Heart right ventricle (tissue), 16 donors: ENCODE measurements at regions not wholly inside any gene's neighbourhood (a gene's known extent, or its start where the extent isn't known, plus 50 kb on each side); places are given as distances from the start of the nearest gene placed in this dataset.

Experiments
- ATAC-seq, 8 donors: fragments of 200-7000 bp; cut with Tn5 transposase; one replicate each; pipeline ENCODE4 v1.9.1; 2020; ENCODE audit warnings: mild to moderate bottlenecking in 8 of 8, moderate library complexity in 8 of 8, moderate number of reproducible peaks in 1 of 8
- DNase-seq, 2 donors: peaks; one replicate each; pipeline ENCODE4 v3.0.0-alpha.2; 2020
- H3K27ac ChIP-seq, 10 donors: fragments of 200-600 bp; sonication (generic) in 2 of 10; one replicate each; pipeline versions ENCODE4 v1.5.0 to v1.8.0; 2020 to 2022; ENCODE audit warnings: mild to moderate bottlenecking in 3 of 10
- H3K27me3 ChIP-seq, 7 donors: fragments of 200-600 bp; one replicate each; pipeline ENCODE4 v1.8.0; 2021 to 2022; ENCODE audit warnings: mild to moderate bottlenecking in 2 of 7
- H3K36me3 ChIP-seq, 9 donors: fragments of 200-600 bp; sonication (generic) in 1 of 9; one replicate each; pipeline versions ENCODE4 v1.5.0 to v1.8.0; 2020 to 2022; ENCODE audit warnings: mild to moderate bottlenecking in 2 of 9
- H3K4me1 ChIP-seq, 9 donors: fragments of 200-600 bp; sonication (generic) in 1 of 9; one replicate each; pipeline versions ENCODE4 v1.5.0 to v1.8.0; 2020 to 2022; ENCODE audit warnings: mild to moderate bottlenecking in 4 of 9
- H3K4me3 ChIP-seq, 10 donors: fragments of 200-600 bp; sonication (generic) in 2 of 10; one replicate each; pipeline versions ENCODE4 v1.5.0 to v1.8.0; 2020 to 2022; ENCODE audit warnings: mild to moderate bottlenecking in 7 of 10, moderate library complexity in 2 of 10
- H3K9me3 ChIP-seq, 11 donors: fragments of 200-600 bp in 10 of 11; sonication (generic) in 2 of 11; one replicate each; pipeline versions ENCODE4 v1.5.0 to v1.8.0; 2013 to 2022; ENCODE audit warnings: mild to moderate bottlenecking in 2 of 11, control low read depth in 1 of 11, moderate library complexity in 1 of 11
- CTCF ChIP-seq, 9 donors: fragments of 200-600 bp; sonication (generic) in 2 of 9; IDR thresholded peaks; one replicate each; pipeline versions ENCODE4 v1.5.0 to v1.8.0; 2021 to 2022; ENCODE audit warnings: antibody characterized with exemption in 9 of 9, mild to moderate bottlenecking in 5 of 9, moderate library complexity in 1 of 9
- WGBS, 2 donors: extraction: QIAGEN DNeasy Blood & Tissue Kit; methylation state at CpG; one replicate each; pipeline ENCODE4 v1.1.7; 2013; ENCODE audit warnings: inconsistent platforms in 1 of 2; 5-methylcytosine and 5-hydroxymethylcytosine counted together
- intact Hi-C, 10 donors: fragments of 100-400 bp; cut with DNase I; formaldehyde crosslinking; loops; one replicate each; pipeline versions ENCODE4 v1.11.1 to v1.14.2; 2022
- donor health status: Arrhythmogenic right ventricular cardiomyopathy.
- donor health status: ischemic (EF 13 %, LVEDD 7.1; RV severe dilation, severe dysfunction).
- donor health status: healthy with polysubstance abuse.
- donor health status: DM: no; HTN: yes; CAD: no.
- donor health status: DM: no; HTN: no; CAD: no.
- donor health status: ischemic (EF 25% LVEDD 6.9; RV normal size, moderate dysfunction).
- donor health status: ischemic (EF 25% LVEDD 5.7; RV mildly dilated, moderate dysfunction).
- donor health status: healthy.
- donor health status: DM: yes; HTN: yes; CAD: no.
- donor health status: Ischemic cardiomyopathy.
- donor health status: ischemic (EF 35%, LVEDD 5.7; RV mildly dilated, moderate dysfunction).
- donor health status: nonischemic (EF 11% LVEDD 7.7; RV severe dilation, severe dysfunction).
- donor health status: DM: yes; HTN: yes; CAD: no.
- donor health status: PGD.
- donor health status: ischemic (EF 29% LVEDD 5.4; RV normal size, mild dysfunction).
- donor health status: nonischemic (EF 23%, LVEDD 6.1; RV moderate dilation, normal function).

GRCh38 chr1:87652176-87652575, 323.5 kb downstream of the LMO4 start:
- Histone ChIP-seq H3K9me3 (no peaks in the 10 kb centered on the region), H3K4me3 (no peak overlapping the region), H3K36me3 (no peaks in the 10 kb centered on the region), H3K4me1 (no peaks in the 10 kb centered on the region), H3K27ac (no peak overlapping the region), H3K27me3 (no peaks in the 10 kb centered on the region)
- intact Hi-C loops = no loop called here
- TF ChIP-seq CTCF (IDR thresholded peaks at IDR 0.05) = no peak
- DNase-seq (no peak), ATAC-seq (no peak)
- WGBS, 2 donors = 92 to 93% methylated on average over 3 of the region's 3 CpGs

DNA sequence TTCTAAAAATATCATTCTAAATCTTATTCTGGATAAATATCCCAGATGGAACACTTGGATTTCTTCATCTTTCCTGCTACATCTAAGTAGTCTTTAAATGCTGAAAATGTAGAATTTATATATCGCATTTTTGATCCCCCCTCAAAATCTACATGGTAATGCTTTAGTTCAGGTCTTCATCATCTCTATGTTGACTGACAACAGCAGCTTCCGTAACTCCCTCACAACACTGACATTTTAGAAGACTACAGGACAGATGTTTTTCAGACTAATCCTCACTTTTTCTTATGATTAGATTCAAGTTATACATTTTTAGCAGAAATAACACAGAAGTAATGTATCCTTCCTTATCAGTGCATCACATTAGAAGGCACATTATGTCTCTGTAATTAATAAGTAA, 336.5 kb downstream of the LMO4 start:
- H3K36me3 ChIP-seq = no peaks in the 10 kb centered on the region
- DNase-seq (no peak), ATAC-seq (no peak)
- whole genome bisulfite sequencing, 2 donors = 96 to 97% methylated on average over 2 of the region's 2 CpGs
- no peak for TF ChIP-seq CTCF (IDR thresholded peaks at IDR 0.05)
- intact Hi-C loops = no loop called here
- no peak overlapping the region for H3K27ac ChIP-seq
- no peak overlapping the region for H3K4me3 ChIP-seq
- H3K27me3 ChIP-seq = no peaks in the 10 kb centered on the region
- no peaks in the 10 kb centered on the region for H3K4me1 ChIP-seq
- H3K9me3 ChIP-seq = peaks cover 0 to 12% (median 4%) of the 10 kb centered on the region in 11 donors

DNA sequence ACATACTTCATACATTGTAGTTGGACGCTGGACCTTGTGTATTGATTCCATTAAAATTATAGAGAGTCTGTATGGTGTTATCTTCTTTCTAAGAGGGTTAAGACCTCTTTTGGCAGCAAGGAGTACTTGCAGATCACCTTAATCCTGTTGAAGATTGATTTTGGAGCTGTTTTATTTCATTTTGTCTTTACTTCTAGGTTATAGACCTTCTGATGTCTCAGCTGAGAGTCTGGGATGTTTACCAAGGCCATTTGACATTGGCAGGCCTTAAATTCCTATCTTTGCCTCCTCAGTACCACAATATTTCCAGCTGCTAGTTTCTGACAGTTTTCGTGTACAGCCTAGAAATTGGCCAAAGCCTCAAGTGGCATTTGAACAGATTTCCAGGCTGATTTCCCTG, 338.0 kb downstream of the LMO4 start:
- intact Hi-C loops = no loop called here
- Histone ChIP-seq H3K36me3 (no peaks in the 10 kb centered on the region), H3K27ac (no peak overlapping the region), H3K4me1 (no peaks in the 10 kb centered on the region), H3K4me3 (no peak overlapping the region), H3K27me3 (no peaks in the 10 kb centered on the region), H3K9me3 (no peaks in the 10 kb centered on the region)
- DNase-seq (no peak), ATAC-seq (no peak)
- WGBS, 2 donors = 84 to 88% methylated on average over 2 of the region's 2 CpGs
- no peak for TF ChIP-seq CTCF (IDR thresholded peaks at IDR 0.05)

DNA sequence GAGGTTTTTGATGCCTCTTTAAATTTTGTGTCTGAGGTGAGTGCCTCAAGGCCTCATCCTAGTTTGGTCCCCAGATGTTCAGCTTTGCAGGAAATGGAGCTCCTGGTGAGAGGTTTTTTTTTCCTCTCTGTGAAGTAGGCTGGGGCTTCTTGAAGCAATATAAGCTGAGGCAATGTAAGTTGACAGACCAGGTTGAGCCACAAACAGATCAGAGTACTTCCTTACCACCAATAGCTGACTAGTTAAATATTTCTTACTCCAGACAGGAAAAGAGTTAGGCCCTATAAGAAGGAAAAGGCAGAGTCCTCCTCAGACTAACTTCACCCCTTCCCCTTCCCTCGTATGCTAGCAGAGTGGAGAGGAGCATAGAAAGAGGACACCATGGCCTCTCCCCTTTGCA, 341.0 kb downstream of the LMO4 start:
- intact Hi-C loops = no loop called here
- Histone ChIP-seq H3K36me3 (no peaks in the 10 kb centered on the region), H3K9me3 (no peaks in the 10 kb centered on the region), H3K4me3 (no peak overlapping the region), H3K27me3 (no peaks in the 10 kb centered on the region), H3K4me1 (no peaks in the 10 kb centered on the region), H3K27ac (no peak overlapping the region)
- ATAC-seq (no peak), DNase-seq (no peak)
- WGBS, 2 donors = 57 to 80% methylated on average over 1 of the region's 1 CpG
- no peak for TF ChIP-seq CTCF (IDR thresholded peaks at IDR 0.05)

DNA sequence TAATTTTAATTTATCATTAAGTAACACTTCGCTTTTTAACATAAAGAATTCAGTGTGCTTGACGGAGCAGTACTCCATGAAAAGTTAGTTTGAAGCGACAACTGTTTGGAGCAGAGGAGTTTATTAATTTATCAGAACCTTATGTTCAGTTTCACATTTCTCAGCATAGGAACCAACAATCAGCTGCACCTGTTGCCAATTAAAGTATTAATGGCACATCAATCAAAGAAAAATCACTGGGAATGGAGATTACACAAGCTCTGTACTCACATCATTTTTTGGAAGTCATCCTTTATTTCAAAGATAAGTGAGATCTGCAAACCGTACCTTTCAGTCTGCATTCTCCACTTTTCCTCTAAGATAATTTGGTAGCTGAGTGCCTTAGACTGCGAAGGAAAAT, 344.6 kb downstream of the LMO4 start:
- no peak for ATAC-seq
- no peaks in the 10 kb centered on the region for H3K27me3 ChIP-seq
- 84 to 85% methylated on average over 5 of the region's 5 CpGs for WGBS, 2 donors
- no peak overlapping the region for H3K27ac ChIP-seq
- TF ChIP-seq CTCF (IDR thresholded peaks at IDR 0.05) = no peak
- H3K9me3 ChIP-seq = no peaks in the 10 kb centered on the region
- no peaks in the 10 kb centered on the region for H3K36me3 ChIP-seq
- no peak for DNase-seq
- H3K4me3 ChIP-seq = no peak overlapping the region
- H3K4me1 ChIP-seq = no peaks in the 10 kb centered on the region
- intact Hi-C loops = no loop called here
